Neural cell (in vitro differentiated cells): ENCODE measurements at regions not wholly inside any gene's neighbourhood (a gene's known extent, or its start where the extent isn't known, plus 50 kb on each side); places are given as distances from the start of the nearest gene placed in this dataset.

Source experiments
- CTCF ChIP-seq: fragments of 450-650 bp; IDR thresholded peaks from 2 replicates; pipeline ENCODE4 v1.5.1; 2014; ENCODE audit warnings: antibody characterized with exemption, mild to moderate bottlenecking, moderate library complexity; ENCODE audit not compliant: poor library complexity, severe bottlenecking
- EP300 ChIP-seq: fragments of 450-650 bp; conservative IDR thresholded peaks from 2 replicates; pipeline ENCODE4 v1.6.1; 2014; ENCODE audit warnings: antibody characterized with exemption, mild to moderate bottlenecking, moderate library complexity; ENCODE audit not compliant: poor library complexity, severe bottlenecking
- POLR2AphosphoS5 ChIP-seq: IDR thresholded peaks from 2 replicates; pipeline ENCODE4 v1.6.1; 2012

DNA sequence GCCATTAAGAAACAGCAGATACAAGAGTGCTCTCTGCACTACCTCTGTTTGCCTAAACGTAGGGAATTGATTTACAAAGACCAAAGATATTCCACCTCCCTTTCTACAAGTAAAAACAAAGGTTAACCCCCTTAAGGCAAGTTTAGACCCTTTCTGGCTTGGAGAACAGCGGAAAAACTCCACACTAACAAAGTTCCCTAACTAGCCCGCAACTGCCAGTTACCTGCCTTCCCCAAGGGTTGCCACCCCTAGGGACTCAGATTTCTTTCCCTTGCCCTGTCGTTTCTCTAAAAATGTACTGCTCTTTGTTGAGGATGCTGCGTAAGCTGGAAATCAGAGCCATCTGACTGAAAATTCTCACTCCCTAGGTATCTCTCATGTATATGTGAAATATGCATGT is 627.5 kb upstream of the SOX11 start:
- no peak for TF ChIP-seq POLR2AphosphoS5
- no peak for TF ChIP-seq CTCF
- TF ChIP-seq EP300, result no peak
